GM19035 (cell line): ENCODE measurements at regions not wholly inside any gene's neighbourhood (a gene's known extent, or its start where the extent isn't known, plus 50 kb on each side); places are given as distances from the start of the nearest gene placed in this dataset.
A peak's percentile ranks its signal among the peaks of the same experiment; 100 is the strongest.

ENCODE experiments used
- ATAC-seq: cut with Tn5 transposase; IDR thresholded peaks from one replicate; pipeline ENCODE4 v1.9.1; 2021; ENCODE audit not compliant: unreplicated experiment

- no peak for ATAC-seq
These were observed 88.2 kb upstream of the CAMK2D start for GRCh38 chr4:113849771-113850170.

DNA sequence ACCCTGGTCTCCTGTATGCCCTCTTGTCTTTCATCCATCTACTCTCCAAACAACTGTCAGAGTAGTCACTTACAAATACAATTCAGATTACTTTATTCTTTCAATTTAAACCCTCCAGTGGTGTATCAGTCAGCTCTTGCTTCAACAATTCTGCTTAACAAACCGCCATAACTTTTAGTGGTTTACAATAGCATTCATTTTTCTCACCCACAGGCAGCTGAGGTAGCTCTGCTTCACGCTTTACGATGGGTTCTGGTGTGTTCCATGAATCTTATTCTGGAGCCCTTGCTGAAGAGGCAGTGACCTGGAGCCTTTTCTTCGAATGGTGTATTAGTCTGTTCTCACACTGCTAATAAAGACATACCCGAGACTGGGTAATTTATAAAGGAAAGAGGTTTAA is 86.2 kb upstream of the CAMK2D start:
- ATAC-seq, result no peak

DNA sequence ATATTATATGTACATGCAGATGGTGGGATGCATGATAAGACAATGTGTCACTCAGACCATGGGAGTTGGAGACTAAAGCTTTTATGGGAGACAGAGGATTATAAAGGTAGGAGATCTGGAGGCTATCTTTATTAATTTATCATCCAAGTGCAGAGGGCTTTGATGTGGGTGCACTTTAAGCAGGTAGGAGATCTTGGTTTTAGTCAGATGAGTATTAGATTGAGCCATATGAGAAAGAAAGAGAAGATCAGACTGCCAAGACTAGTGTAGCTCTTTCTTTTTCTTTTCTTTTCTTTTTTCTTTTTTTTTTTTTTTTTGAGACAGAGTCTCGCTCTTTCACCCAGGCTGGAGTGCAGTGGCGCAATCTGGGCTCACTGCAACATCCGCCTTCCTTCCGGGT is 84.9 kb upstream of the CAMK2D start:
- no peak for ATAC-seq

DNA sequence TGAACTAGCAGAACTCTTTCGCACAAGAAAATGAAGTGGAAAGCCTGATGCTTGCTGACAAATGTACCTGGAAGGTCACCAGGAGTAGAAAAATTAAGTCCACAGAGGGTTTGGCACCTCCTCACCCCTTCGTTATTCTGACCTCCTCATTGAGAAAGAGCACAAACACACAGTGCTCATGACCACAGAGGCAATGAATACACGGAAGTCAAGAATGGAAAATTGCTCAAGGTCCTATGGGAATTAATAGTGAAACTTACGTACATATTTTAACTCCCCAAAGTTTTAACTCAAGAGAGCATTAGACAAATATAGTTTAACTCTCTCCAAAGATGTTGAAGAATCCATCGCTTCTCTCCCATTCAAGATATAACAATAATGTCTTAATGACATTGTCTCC is 83.6 kb upstream of the CAMK2D start:
- no peak for ATAC-seq

- no peak for ATAC-seq
These were observed 82.8 kb upstream of the CAMK2D start for GRCh38 chr4:113844369-113844768.

GRCh38 chr4:113840861-113841260 is 79.3 kb upstream of the CAMK2D start:
- no peak for ATAC-seq

DNA sequence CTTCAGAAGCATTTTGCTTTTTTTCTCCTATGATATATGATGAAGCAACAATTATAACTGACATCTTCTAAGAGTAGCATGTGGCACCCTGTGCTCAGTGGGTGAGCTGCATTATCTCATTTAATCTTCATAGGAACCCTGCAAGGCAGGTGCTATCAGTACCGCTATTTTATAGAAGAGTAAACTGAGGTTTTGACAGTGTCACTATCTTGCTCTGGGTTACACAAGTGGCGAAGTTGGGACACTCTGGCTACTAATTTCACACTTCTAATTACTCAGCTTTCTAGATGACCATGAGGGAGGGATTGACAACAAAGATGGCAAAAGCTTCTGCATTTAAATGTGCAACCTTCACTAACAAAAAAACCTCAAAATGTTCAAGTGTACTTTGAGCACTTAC is 76.9 kb upstream of the CAMK2D start:
- ATAC-seq, result no peak

- ATAC-seq, result peak; percentile 100
These were observed 75.9 kb upstream of the CAMK2D start for GRCh38 chr4:113837397-113837796.

DNA sequence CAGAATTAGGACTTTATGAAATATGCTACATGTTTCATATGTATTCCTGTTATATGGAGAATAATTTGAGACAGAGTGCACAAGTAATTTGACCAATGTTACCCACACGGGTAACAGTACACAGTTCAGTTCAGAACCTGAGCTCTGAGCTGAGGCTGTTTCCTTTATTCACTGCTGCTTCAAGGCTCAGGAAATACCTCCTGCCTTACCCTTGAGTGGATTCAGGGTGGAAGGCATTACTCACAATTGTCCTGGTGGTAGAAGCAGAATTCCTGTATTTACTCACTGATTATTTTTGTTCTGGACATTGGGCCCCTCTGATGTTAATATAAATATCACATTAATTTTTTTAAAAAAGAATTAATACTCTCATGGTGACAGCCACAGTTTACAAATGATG is 73.5 kb upstream of the CAMK2D start:
- no peak for ATAC-seq

GRCh38 chr4:113834298-113834697 is 72.8 kb upstream of the CAMK2D start:
- no peak for ATAC-seq

GRCh38 chr4:113832803-113833202 is 71.3 kb upstream of the CAMK2D start:
- ATAC-seq, result no peak

DNA sequence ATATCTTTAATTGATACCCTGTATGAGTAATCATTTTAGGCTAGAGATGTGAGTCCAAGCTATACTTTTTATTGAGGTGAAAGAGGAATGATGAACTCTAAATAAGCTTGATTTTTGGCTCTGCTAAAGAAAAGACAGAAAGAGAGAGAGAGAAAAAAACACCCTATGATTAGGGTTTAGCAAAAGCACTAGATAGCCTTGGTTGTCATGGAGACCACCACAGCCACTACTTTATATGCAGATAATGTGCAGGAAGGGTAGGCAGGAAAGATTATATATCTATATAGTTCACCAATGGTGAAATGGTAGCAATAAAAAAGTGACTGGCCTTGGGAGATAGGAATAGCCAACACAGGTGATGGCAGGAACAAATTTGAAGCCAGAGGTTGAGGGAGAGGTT is 69.9 kb upstream of the CAMK2D start:
- no peak for ATAC-seq

- ATAC-seq, result no peak
These were observed 67.2 kb upstream of the CAMK2D start for GRCh38 chr4:113828702-113829101.

- ATAC-seq, result no peak
These were observed 65.7 kb upstream of the CAMK2D start for GRCh38 chr4:113827285-113827684.

DNA sequence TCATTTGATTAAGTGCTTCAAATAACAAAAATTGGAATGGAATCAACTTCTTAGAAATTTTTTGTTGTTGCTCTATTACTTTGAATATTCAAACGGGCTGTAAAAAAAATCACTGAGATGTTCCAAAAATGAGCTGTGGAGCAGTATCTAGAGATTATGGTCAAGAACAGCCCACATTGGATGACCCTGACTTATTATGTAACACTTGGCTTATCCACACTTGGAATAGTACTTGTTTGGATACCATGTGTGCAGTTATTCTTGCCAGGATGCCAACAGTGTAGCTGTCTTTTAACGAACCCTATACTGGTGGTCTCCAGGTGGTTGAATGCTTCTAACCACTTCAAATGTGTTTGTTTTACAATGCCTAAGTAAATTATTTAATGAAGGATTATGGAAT is 64.9 kb upstream of the CAMK2D start:
- ATAC-seq, result no peak

DNA sequence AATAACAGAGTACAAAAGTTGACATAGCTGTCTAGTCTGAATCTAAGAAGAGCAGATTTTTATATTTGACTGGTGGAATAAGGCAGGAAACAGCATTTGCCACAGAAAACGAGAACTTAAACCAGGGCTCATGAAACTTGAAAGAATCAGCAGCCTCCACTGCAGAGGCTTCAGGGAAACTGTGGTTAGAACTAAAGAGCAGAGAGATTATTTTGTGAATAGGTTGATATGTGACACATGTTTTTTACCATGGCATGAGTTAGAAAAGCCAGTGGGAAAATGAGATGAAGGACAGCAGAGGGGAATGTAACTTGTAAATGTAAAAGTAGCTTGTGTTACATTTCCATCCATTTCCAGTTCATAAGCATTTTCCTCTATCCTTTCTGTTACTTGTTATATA is 63.7 kb upstream of the CAMK2D start:
- peak; percentile 66 for ATAC-seq

DNA sequence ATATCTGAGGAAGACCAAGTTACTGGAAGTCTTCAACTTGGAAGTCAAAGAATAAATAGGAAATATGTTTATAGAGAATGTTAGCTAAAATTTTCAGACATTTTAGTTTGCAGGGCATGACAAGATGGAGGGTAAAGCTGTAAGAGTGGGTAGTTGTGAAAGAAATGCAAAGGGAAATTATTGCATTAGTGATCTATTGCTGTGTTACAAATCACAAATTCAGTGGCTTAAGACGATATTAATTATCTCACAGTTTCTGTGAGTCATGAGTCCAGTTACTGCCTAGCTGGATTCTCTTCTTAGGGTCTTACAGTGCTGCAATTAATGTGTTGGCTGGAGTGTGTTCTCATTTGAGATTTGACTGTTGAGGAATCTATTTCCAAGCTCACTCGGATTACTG is 62.9 kb upstream of the CAMK2D start:
- no peak for ATAC-seq

DNA sequence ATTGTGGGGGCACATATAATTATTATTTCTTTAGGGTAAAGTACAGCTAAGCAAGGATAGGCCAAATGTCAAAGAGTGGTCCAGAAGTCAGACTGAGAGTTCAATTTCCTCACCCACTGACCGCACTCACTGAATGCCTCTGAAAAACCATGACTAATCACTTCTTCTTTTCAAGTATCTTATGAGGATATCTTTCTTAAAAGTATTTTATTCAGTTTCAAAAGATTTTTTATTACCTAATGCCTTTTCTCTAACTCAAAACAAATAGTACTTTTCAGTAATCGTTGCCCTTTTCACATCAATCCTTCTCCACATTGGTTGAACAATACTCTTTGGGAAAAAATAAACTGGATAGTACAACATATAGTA is 61.7 kb upstream of the CAMK2D start:
- ATAC-seq, result peak; percentile 67

DNA sequence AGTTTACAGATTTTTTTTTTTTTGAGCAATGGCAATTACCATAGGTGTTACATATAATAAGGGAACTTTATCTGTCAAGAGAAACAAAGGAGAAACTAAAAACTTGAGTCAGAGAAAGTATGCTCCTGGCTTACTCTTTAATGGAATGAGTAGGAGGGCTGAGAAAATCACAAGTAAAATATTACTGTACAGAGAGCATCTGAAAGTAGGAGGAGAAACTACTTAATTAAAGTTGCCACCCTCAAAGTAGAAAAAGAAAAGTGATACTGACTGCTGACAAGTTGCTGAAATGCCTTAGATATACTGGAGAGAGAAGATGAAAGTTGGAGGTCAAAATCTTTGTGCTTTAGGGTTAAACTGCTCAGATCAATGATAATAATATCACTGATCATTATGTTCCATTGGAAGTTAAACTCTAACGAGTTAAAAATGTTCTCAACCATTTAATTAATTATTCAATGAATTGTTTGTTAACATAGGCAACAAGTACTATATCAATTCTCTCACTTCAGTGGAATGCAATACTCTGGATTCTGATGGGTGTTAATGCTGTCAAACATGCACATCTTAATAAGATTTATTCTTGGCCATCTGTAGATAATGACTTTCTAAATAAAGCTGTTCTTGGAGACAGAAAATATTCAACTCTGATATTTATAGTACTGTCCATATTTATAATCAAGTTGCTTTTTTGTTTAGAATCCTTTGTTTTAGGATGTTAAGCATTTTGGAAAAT is 61.2 kb upstream of the CAMK2D start:
- peak; percentile 79 for ATAC-seq

DNA sequence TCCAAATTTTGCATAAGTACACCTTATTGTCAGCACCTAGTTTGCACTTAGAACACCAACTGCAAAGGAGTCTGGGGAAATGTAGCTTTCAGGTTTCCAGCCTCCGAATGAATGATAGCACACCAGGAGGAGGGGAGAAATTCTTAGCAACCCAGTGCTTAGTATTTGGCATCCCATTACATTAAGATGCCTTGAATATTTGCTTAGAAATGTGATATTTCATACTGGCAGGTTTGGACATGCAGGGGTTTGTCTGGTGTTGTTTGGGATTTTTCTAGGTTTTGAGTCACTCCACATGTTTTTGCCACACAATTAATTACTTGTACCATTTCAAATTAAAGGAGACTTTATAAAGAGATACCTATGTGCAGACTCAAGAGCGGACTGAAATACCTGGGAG is 60.3 kb upstream of the CAMK2D start:
- no peak for ATAC-seq

DNA sequence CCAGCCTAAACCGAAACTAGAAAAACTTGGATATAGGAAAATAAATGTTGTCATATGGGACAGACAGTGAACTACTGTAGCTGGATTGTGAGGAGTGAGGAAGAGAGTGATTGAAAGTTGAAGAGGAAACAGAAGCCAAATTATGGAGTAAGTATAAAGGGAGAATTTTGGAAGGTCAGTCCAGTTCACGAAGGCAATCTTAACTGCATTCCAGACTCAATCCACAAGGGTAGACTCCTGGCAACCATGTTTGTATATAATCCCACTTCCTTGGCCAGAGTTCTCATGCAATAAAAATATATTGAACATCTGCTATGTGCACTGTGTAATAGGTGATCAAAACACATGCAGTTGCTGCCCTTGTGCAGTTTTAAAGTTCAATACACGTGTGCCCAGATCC is 58.6 kb upstream of the CAMK2D start:
- no peak for ATAC-seq

- ATAC-seq, result no peak
These were observed 54.3 kb upstream of the CAMK2D start for GRCh38 chr4:113815826-113816225.

DNA sequence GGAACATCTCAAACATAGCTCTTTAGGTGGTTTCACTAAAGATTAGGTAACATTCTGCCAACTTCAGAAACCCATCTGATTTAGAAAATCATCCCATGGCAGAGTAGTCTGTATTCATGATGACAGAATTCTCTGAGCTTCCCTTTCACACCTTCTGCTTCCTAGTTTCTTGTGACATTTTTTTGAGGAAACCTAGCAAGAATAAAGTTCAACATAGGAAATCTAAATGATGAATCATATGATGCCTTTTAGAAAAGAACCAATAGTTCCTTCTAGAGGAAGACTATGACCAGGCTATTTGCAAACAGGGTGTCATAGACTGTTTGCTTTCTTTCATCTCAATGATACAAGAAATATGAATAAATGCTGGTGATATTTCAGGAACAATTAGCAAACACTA is 49.8 kb upstream of the CAMK2D start:
- ATAC-seq, result no peak
